GM19328 (cell line): ENCODE measurements at regions not wholly inside any gene's neighbourhood (a gene's known extent, or its start where the extent isn't known, plus 50 kb on each side); places are given as distances from the start of the nearest gene placed in this dataset.
A peak's percentile ranks its signal among the peaks of the same experiment; 100 is the strongest.

ENCODE experiments used
- ATAC-seq: cut with Tn5 transposase; IDR thresholded peaks from one replicate; pipeline ENCODE4 v1.9.1; 2021; ENCODE audit warnings: mild to moderate bottlenecking, moderate library complexity; ENCODE audit not compliant: unreplicated experiment

- no peak for ATAC-seq
Measured at GRCh38 chr17:55668312-55668920, 54.2 kb downstream of the TMEM100 start.

GRCh38 chr17:55666806-55667205 lies 55.9 kb downstream of the TMEM100 start:
- ATAC-seq = no peak

- peak; percentile 87 for ATAC-seq
Measured at GRCh38 chr17:55664287-55664686, 58.4 kb downstream of the TMEM100 start.

- no peak for ATAC-seq
Measured at GRCh38 chr17:55663400-55663799, 59.3 kb downstream of the TMEM100 start.

GRCh38 chr17:55661963-55662834 lies 60.5 kb downstream of the TMEM100 start:
- no peak for ATAC-seq

- ATAC-seq = no peak
Measured at GRCh38 chr17:55661256-55661758, 61.4 kb downstream of the TMEM100 start.

GRCh38 chr17:55660178-55660886 lies 62.3 kb downstream of the TMEM100 start:
- ATAC-seq = no peak

GRCh38 chr17:55659661-55660060 lies 63.0 kb downstream of the TMEM100 start:
- no peak for ATAC-seq

GRCh38 chr17:55655777-55656176 lies 66.9 kb downstream of the TMEM100 start:
- no peak for ATAC-seq

GRCh38 chr17:55654821-55655220 lies 67.8 kb downstream of the TMEM100 start:
- ATAC-seq = no peak

- no peak for ATAC-seq
Measured at GRCh38 chr17:55654022-55654421, 68.6 kb downstream of the TMEM100 start.

- no peak for ATAC-seq
Measured at GRCh38 chr17:55652825-55653224, 69.8 kb downstream of the TMEM100 start.

GRCh38 chr17:55652114-55652823 lies 70.4 kb downstream of the TMEM100 start:
- ATAC-seq = no peak

GRCh38 chr17:55649957-55650597 lies 72.6 kb downstream of the TMEM100 start:
- ATAC-seq = no peak

- no peak for ATAC-seq
Measured at GRCh38 chr17:55648086-55648485, 74.6 kb downstream of the TMEM100 start.

GRCh38 chr17:55645361-55645760 lies 77.3 kb downstream of the TMEM100 start:
- no peak for ATAC-seq

GRCh38 chr17:55644346-55644745 lies 78.3 kb downstream of the TMEM100 start:
- no peak for ATAC-seq

GRCh38 chr17:55642741-55643140 lies 79.9 kb downstream of the TMEM100 start:
- ATAC-seq = no peak

- ATAC-seq = no peak
Measured at GRCh38 chr17:55641676-55642081, 81.0 kb downstream of the TMEM100 start.

GRCh38 chr17:55639096-55639495 lies 83.6 kb downstream of the TMEM100 start:
- no peak for ATAC-seq
